ENCODE measurements at regions not wholly inside any gene's neighbourhood (a gene's known extent, or its start where the extent isn't known, plus 50 kb on each side); places are given as distances from the start of the nearest gene placed in this dataset.

DNA sequence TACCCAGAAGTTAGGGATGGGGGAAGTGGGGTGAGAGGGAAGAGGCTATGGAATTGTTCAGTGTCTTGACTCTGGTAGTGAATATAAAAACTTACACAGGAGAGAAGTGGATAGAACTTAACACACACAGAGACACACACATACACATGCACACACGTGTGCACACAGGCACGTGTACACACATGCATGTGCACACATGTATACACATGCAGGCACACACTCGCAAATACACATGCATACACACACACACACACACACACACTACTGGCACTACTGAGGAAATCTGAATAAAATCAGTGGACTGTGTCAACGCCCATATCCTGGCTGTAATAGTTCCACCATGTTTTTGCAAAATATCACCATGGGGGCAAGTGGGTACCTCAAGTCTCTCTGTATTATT lies 107.9 kb downstream of the IRS2 start:
- TF ChIP-seq, protein P1, sequence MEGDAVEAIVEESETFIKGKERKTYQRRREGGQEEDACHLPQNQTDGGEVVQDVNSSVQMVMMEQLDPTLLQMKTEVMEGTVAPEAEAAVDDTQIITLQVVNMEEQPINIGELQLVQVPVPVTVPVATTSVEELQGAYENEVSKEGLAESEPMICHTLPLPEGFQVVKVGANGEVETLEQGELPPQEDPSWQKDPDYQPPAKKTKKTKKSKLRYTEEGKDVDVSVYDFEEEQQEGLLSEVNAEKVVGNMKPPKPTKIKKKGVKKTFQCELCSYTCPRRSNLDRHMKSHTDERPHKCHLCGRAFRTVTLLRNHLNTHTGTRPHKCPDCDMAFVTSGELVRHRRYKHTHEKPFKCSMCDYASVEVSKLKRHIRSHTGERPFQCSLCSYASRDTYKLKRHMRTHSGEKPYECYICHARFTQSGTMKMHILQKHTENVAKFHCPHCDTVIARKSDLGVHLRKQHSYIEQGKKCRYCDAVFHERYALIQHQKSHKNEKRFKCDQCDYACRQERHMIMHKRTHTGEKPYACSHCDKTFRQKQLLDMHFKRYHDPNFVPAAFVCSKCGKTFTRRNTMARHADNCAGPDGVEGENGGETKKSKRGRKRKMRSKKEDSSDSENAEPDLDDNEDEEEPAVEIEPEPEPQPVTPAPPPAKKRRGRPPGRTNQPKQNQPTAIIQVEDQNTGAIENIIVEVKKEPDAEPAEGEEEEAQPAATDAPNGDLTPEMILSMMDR (conservative IDR thresholded peaks at IDR 0.05): no peak
- Mint-ChIP-seq H3K27ac (no peak overlapping the region), H3K4me1 (ENCODE audit: unreplicated experiment) (no peaks in the 10 kb centered on the region), H3K27me3 (peaks cover 6% of the 10 kb centered on the region), H3K9me3 (no peaks in the 10 kb centered on the region), H3K36me3 (no peaks in the 10 kb centered on the region), H3K4me3 (no peak overlapping the region)
- DNase-seq (ENCODE audit: extremely low spot score, unreplicated experiment): no peak

DNA sequence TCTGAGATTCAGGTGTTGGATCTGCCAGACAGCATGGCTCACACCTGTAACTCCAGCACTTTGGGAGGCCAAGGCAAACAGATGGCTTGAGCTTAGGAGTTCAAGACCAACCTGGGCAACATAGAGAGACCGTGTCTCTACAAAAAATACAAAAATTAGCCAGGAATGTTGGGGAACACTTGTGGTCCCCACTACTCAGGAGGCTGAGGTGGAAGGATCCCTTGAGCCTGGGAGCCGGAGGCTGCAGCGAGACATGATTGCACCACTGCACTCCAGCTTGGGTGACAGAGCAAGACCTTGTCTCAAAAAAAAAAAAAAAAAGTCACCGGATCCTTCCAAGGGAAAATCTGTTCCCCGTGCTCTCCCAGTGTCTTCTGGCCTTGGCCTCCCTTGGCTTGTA lies 109.2 kb downstream of the IRS2 start:
- Mint-ChIP-seq H3K27me3 (no peaks in the 10 kb centered on the region), H3K36me3 (no peaks in the 10 kb centered on the region), H3K4me1 (ENCODE audit: unreplicated experiment) (peaks cover 5% of the 10 kb centered on the region), H3K27ac (no peak overlapping the region), H3K4me3 (no peak overlapping the region), H3K9me3 (no peaks in the 10 kb centered on the region)
- DNase-seq (ENCODE audit: extremely low spot score, unreplicated experiment): no peak
- TF ChIP-seq, protein P1 (conservative IDR thresholded peaks at IDR 0.05): no peak

DNA sequence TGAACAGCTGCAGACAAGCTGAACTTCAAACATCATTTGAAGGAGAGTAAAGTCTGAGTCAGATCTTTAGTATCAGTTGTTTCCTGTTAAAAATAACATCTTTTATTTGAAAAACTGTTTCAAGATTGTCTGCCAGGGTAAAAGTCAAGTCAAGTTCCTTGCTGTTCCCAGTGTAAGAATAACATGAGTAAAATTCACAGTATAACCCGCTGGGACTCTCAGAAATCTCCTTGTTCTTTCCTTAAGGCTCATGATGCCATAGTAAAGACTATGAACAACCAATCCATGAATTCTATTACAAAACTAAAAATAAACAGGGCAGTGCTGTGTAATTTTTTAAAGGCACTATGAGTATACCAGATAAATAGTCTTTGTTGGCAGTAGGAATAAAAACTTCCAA lies 112.9 kb downstream of the IRS2 start:
- Mint-ChIP-seq H3K9me3 (no peaks in the 10 kb centered on the region), H3K27me3 (no peaks in the 10 kb centered on the region), H3K4me1 (ENCODE audit: unreplicated experiment) (peaks cover 14% of the 10 kb centered on the region), H3K4me3 (no peak overlapping the region), H3K27ac (no peak overlapping the region), H3K36me3 (no peaks in the 10 kb centered on the region)
- no peak for DNase-seq (ENCODE audit: extremely low spot score, unreplicated experiment)
- TF ChIP-seq, protein P1 (conservative IDR thresholded peaks at IDR 0.05): no peak

DNA sequence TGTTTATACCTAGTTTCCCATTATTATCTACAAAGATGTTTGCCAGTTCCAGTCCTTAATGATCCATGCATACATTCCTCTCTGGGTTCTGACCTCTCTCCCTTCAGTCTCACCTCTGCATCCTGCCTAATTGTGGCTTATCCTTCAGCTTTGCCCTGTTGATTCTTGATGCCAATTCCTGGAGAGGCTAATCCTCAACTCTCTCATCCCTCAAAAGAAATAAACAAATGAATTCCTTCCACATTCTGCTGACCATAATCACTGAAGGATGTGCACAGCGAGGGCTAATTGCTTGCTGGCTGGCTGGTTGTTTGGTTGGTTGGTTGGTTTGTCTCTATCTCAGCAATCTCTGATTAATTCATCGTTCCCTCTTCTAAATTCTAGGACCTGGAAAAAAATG lies 113.8 kb downstream of the IRS2 start:
- no peak for DNase-seq (ENCODE audit: extremely low spot score, unreplicated experiment)
- no peaks in the 10 kb centered on the region for H3K9me3 Mint-ChIP-seq
- H3K27me3 Mint-ChIP-seq: no peaks in the 10 kb centered on the region
- H3K36me3 Mint-ChIP-seq: no peaks in the 10 kb centered on the region
- TF ChIP-seq, protein P1 (conservative IDR thresholded peaks at IDR 0.05): no peak
- H3K4me3 Mint-ChIP-seq: no peak overlapping the region
- peaks cover 22% of the 10 kb centered on the region for H3K4me1 Mint-ChIP-seq (ENCODE audit: unreplicated experiment)
- no peak overlapping the region for H3K27ac Mint-ChIP-seq

DNA sequence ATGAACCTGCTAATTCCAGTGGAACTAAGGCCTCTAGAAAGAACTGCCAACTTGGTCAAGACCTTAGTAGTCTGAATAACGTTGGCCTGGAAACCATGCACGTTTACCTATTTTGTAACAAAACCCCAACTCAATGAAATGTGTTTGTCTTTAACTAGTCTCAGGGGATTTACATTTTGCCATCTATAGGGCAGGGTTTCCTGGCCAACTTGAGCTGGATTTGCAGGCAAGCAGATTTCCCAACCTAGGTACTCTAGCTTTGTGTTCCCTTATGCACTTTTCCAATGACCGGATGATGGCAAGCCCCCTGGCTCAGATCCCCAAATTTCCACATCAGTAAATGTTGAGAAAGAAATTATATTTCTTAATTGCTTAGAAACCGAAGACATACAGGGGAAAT lies 114.5 kb downstream of the IRS2 start:
- H3K27me3 Mint-ChIP-seq: no peaks in the 10 kb centered on the region
- no peak for DNase-seq (ENCODE audit: extremely low spot score, unreplicated experiment)
- no peaks in the 10 kb centered on the region for H3K9me3 Mint-ChIP-seq
- TF ChIP-seq, protein P1 (conservative IDR thresholded peaks at IDR 0.05): no peak
- H3K27ac Mint-ChIP-seq: no peak overlapping the region
- H3K4me1 Mint-ChIP-seq (ENCODE audit: unreplicated experiment): peaks cover 28% of the 10 kb centered on the region
- H3K4me3 Mint-ChIP-seq: no peak overlapping the region
- no peaks in the 10 kb centered on the region for H3K36me3 Mint-ChIP-seq

DNA sequence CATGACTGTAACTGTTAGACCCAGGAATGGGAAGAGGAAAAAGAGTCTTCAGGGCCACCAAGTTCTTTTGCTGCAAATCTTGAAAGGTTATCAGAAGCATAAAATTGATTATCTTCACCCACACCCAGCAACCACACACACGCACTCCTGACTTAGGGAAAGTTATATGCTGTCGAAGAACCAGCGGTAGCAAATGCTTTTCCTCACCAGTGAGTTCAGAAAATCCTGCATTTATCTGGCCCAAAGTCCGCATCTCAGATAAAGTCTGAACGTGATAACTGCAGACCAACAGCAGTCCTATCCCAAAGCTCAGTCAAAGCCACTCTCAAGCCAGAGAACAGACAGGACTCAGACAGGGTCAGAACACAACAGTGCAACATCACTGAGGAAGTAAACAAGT lies 115.6 kb downstream of the IRS2 start:
- H3K9me3 Mint-ChIP-seq: no peaks in the 10 kb centered on the region
- H3K4me3 Mint-ChIP-seq: no peak overlapping the region
- DNase-seq (ENCODE audit: extremely low spot score, unreplicated experiment): no peak
- no peak overlapping the region for H3K27ac Mint-ChIP-seq
- H3K27me3 Mint-ChIP-seq: no peaks in the 10 kb centered on the region
- H3K36me3 Mint-ChIP-seq: no peaks in the 10 kb centered on the region
- peaks cover 29% of the 10 kb centered on the region for H3K4me1 Mint-ChIP-seq (ENCODE audit: unreplicated experiment)
- TF ChIP-seq, protein P1 (conservative IDR thresholded peaks at IDR 0.05): no peak

Data from type B pancreatic cell (in vitro differentiated cells).